ENCODE measurements at regions not wholly inside any gene's neighbourhood (a gene's known extent, or its start where the extent isn't known, plus 50 kb on each side); places are given as distances from the start of the nearest gene placed in this dataset.

DNA sequence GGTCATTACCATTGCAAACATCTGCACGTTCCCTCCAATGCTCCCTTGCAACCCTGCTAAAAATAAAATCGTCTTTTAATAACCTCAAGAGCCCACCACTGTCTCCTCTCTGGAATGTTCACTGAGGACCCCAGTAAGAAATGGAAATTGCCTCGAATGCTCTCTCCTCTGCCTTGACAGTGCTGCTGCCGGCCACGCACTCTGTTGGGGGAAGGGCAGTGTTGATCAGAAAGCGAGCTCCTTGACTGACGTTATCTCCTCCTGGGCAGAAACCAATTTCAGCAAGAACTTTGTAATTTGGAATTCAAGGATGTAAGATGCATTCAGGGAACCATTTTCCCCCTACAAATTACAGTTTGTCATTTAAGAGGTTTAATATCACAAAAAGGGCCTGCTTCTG lies 718.5 kb downstream of the UQCRFS1 start:
- no peak for TF ChIP-seq LEF1 (IDR thresholded peaks at IDR 0.05; ENCODE audit: borderline replicate concordance)
- TF ChIP-seq SP1 (IDR thresholded peaks at IDR 0.05): no peak
- TF ChIP-seq ZNF384 (IDR thresholded peaks at IDR 0.05): no peak
- no peak for TF ChIP-seq ELF4 (IDR thresholded peaks at IDR 0.05)
